GM18951 (cell line): ENCODE measurements at regions not wholly inside any gene's neighbourhood (a gene's known extent, or its start where the extent isn't known, plus 50 kb on each side); places are given as distances from the start of the nearest gene placed in this dataset.
"Not testable (repeated sequence)": the region's sequence is repeated elsewhere in the genome, so short reads cannot be mapped to it uniquely, and the experiment has no call there.

Experiments
- POLR2A ChIP-seq: IDR thresholded peaks from 4 replicates; pipeline ENCODE4 v1.6.1; 2011; ENCODE audit warnings: mild to moderate bottlenecking; ENCODE audit not compliant: insufficient read length, insufficient read depth; ENCODE audit errors: extremely low read depth
- in situ Hi-C: fragments of 300-500 bp; cut with MboI; formaldehyde crosslinking; loops from one replicate; pipeline ENCODE4 v1.12.0; 2022; ENCODE audit warnings: low sequenced_read_pairs, mixed read lengths, inconsistent platforms; ENCODE audit not compliant: unreplicated experiment

DNA sequence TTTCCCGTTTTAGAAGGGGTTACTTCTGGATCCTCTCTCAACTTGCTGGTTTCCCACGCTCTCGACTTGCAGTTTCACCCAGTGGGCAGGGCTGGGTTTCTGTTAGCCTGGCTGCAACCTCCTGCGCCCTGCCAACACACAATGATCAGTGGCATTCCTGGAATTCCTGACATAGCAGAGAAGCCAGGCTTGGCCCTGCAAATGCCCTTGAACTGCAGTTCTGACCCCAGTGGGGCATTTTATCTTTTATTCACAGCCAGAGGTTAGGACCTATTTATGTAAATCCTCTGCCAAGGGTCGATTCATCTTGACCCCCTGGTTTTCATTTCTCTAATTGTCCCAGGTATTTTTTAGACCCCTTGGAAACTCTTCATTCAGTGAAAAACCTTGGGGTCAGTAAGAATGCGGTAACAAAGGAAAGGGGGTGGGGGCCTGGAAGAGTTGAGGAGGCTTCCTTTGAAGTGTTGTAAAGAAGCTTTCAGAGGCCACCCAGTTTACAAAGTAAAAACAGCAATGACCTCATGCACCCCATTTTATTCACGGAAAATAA, 217.6 kb downstream of the ZNF674 start:
- in situ Hi-C loops = no loop called here
- no peak for TF ChIP-seq POLR2A

DNA sequence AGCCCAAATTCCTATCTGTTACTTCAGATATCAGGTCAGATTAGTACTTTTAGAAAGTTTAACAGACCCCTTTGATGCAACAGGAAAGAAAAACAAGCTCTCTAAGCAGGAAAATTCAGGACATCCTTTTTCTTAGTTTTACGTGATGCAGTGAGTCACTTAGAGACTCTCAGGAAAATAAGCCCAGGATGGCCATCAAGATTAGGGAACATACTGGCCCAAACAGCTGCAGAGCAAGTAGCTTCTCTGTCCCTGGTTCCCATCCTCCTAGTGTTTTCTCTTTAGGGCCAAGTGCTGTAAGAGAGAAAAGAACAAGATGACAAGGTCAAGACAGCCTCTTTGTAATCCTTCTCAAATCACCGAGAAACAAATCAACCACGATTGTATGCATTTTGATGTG, 219.1 kb downstream of the ZNF674 start:
- in situ Hi-C loops = no loop called here
- no peak for TF ChIP-seq POLR2A

DNA sequence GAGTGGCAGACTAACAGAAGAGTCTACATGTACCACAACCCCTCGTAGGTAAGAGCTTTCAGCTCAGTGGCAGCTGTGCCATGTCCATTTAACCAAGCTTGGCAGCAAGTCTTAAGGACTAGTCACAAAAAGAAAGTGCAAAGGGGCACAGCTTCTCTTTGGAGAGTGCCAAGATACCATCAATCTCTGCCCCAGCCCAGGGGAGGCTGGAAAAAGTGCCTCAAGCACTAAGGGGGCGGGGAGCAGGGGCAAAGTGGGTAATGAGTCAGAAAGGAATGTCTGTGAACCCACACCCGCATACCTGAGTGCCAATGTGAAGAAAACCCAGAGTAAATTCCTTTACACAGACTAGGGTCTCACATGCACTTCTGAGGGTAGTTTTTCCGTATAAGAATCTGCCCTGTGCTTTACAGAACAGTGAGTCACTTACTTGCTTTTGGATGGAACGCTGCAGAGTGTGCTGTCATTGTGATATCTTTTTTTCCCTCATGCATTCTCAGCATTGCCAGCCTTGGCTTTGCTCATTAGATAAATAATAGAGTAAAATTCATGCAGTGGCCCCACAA, 219.8 kb downstream of the ZNF674 start:
- in situ Hi-C loops = no loop called here
- TF ChIP-seq POLR2A = no peak

DNA sequence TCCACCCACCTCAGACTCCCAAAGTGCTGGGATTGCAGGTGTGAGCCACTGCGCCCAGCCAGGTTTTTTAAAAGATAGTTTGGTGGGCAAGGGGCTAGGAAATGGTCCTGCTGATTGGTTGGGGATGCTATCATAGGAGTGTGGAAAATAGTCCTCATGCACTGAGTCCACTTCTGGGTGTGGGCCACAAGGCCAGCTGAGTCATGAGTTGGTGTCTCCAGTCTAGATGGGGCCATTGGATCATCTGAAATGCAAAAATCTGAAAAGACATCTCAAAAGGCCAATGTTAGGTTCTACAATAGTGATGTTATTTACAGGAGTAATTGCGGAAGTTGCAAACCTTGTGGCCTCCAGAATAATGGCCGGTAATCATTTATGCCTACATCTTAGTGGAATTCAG, 221.1 kb downstream of the ZNF674 start:
- no peak for TF ChIP-seq POLR2A
- in situ Hi-C loops = no loop called here

DNA sequence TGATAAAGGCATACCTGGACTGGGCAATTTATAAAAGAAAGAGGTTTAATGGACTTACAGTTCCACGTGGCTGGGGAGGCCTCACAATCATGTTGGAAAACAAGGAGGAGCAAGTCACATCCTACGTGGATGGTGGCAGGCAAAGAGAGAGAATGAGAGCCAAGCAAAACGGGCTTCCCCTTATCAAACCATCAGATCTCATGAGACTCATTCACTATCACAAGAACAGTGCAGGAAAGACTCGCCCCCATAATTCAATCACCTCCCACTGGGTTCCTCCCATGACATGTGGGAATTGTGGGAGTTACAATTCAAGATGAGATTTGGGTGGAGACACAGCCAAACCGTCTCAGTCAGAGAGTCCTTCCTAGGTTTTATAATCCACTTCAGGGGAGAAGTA, 222.3 kb downstream of the ZNF674 start:
- in situ Hi-C loops = not testable (repeated sequence)

DNA sequence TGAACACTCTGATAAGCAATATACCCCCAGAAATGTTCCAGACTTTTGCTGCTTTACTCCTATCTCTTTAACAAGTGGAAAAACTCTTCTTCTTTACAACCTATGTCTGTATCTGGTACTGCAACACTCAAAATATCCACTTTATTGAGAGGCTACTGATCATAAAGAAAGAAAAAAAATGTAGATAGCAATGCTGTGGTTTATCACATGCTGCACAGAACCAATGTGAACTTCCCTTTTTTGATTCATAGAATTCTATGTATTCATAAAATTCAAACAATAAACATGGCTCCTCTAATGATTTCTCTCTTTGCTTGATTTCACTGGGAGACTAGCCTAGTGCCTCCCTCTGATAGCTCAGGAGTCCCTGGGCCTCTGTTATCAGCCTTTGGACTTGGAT, 223.5 kb downstream of the ZNF674 start:
- TF ChIP-seq POLR2A = no peak
- in situ Hi-C loops = no loop called here

DNA sequence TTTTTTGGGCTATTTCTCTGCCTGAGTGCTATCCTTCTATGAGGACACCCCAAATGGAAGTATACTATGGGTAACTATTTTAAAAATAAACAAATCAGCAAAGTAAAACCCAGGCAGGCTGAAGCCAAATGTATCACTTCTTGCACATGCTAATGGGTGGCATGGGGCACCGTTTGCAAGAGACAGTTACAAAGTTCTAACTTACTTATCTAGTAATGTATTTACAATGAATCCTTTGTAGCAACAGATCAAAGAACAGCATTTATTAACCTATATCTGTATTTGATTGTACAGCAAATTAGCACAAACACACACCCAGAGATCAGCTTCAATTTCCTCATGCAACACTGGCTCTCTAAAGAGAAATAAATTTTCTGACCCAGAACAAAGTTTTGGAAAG, 225.5 kb downstream of the ZNF674 start:
- TF ChIP-seq POLR2A = no peak
- in situ Hi-C loops = no loop called here

DNA sequence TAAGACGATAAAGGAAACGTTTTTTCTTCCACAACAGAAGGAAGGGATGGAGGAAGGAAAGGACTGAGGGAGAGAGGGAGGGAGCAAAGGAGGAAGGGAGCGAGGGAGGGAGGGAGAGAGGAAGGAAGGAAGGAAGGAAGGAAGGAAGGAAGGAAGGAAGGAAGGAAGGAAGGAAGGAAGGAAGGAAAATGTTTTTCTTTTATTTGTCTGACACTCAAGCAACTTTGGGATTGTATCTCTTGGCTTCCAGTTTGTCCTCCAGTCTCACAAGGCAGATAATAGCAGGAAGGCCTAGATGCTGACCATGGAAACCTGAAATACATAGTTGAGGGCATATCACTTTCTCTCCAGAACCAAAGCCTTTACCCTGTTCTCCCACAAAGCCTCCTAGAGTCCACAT, 226.7 kb downstream of the ZNF674 start:
- in situ Hi-C loops = no loop called here
- TF ChIP-seq POLR2A = no peak

DNA sequence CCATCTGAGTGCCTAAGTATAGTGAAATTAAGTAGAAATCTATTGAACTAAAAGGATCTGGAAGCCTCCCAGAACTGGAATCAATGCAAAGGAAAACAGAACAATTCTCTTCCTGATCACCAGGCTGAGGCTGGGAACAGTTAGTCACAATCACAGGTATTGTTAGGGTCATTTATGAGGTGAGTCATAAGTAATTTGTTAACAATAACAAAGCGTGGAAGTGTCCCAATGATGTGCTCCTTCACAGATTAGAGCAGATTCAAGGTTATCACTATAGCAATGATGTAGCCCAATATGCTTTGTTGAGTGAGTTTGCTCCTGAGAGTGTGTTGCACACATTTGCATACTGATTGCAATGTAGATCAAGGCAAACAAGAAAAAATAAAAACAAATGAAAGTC, 228.1 kb downstream of the ZNF674 start:
- TF ChIP-seq POLR2A = no peak
- in situ Hi-C loops = no loop called here

DNA sequence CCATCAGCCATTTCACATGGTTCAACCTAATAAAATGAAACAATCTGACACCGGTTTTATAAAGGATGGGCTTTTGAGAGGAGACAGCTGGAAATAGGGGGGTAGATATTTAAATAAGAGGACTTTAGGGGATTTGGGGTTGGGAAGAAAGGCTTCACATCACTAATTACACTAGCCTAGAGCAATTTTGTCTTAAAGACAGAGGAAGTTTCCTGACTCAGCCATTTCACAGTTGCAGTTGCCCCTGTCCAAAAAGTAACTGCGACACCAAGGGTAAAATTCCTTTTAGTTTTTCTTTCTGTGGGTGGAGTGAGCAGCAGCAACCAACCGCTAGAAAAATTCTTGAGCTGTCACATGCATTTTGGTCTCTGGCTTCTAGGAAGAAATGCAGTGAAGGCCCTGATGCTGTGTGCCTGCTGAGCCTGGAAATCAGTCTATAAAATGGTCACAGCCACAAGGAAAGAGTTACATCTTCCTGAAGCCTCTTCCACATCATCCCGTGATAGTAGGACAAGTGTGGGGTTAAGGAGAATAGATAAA, 233.6 kb downstream of the ZNF674 start:
- in situ Hi-C loops = no loop called here
- TF ChIP-seq POLR2A = no peak

DNA sequence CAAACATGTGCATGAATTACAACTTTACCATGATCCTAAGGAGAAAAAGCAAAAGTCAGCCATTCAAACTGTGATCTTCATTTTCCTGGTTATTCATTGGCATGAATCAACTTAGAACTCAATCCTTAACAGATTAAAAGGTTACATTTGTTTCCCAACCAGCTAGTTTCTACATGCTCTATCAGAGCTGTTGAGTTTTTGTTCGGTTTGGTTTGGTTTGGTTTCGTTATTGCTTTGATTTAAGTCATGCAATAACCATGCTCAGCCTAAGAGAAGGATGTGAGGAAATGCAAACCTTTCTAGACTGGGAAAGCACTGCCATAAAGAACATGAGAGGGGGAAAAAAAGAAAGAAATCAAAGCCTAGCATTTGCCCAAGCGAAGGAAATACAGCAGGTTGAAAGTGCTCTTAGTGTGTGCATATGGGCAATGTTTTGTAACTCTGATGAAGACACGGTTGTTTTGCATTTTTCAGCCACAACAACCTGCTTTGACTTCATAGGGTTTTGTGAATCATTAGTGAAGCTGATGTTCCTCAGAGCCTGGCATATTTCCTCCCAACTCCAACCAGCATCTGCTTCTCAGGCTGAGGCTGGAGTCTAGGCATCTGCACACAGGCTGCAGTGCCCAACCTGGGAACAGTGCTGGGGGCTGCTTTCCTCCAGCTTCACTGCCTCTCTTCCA, 234.3 kb downstream of the ZNF674 start:
- TF ChIP-seq POLR2A = no peak
- in situ Hi-C loops = no loop called here

DNA sequence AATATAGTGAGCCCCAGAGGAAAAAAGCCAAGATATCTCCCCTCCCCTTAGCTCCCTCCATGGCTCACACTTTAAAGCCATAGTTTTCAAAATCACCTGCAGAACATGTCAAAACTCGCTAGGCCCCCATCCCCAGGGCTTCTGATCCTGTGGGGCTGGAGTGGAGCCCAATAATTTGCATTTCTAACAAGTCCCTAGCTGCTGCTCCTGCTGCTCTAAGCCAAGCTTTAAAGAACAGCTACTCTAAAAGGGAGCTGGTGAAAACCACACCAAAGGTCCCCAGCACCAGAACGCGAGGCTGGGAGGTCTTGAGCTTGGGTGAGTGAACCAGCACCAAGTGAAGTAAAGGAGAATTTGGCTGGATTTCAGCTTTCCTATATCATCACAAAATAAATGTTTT, 237.1 kb downstream of the ZNF674 start:
- in situ Hi-C loops = no loop called here
- no peak for TF ChIP-seq POLR2A

DNA sequence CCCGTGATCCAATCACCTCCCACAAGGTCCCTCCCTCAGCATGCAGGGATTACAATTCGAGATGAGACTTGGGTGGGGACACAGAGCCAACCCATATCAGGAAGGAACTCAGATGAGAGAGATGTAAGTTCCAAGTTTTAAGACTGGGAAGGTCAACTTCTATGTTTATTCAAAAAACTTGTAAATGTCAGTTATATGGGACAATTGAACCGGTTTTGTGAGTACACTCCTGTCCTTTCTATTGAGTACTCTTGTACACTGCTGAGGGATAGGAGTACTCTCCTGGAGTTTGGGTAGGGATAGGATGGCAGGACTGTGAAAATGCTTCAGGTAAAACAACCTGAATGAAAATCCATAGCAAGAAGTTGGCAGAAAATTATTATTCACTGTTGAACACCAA, 239.1 kb downstream of the ZNF674 start:
- TF ChIP-seq POLR2A = no peak
- in situ Hi-C loops = no loop called here

DNA sequence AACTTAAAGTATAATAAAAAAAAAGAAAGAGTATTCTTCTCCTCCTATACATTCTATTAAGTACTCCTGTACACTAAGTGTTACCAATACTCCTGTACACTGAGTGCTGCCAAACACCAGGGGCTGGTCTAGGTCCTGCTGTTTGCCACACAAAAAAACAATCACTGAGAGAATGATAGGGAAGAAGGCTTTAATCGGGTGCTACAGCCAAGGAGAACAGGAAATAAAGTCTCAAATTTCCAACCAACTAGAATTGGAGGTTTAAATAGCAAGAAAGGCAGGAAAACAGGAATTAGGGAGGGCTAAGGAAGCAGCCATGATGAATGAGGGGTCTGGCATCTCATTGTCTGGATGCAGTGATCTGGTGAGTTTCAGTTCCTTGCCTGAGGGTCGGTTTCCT, 239.8 kb downstream of the ZNF674 start:
- in situ Hi-C loops = no loop called here
- TF ChIP-seq POLR2A = no peak
